Liver (tissue), 7 donors: ENCODE measurements at regions not wholly inside any gene's neighbourhood (a gene's known extent, or its start where the extent isn't known, plus 50 kb on each side); places are given as distances from the start of the nearest gene placed in this dataset.
A peak's percentile ranks its signal among the peaks of the same experiment; 100 is the strongest.

ENCODE experiments used
- DNase-seq: peaks from one replicate; pipeline ENCODE4 v3.0.0-alpha.2; 2017; ENCODE audit warnings: low spot score
- H3K27ac ChIP-seq, 2 donors: one replicate each; pipeline ENCODE4 v1.7.0; 2013; ENCODE audit warnings: inconsistent platforms in 2 of 2, low read length in 2 of 2, control low read depth in 1 of 2, low read depth in 1 of 2, mild to moderate bottlenecking in 1 of 2
- H3K27me3 ChIP-seq, 4 donors: one replicate each; pipeline versions ENCODE4 v1.6.1 to v1.7.0; 2013; ENCODE audit warnings: low read length in 3 of 4, inconsistent platforms in 1 of 4, mild to moderate bottlenecking in 1 of 4, moderate library complexity in 1 of 4; ENCODE audit not compliant: control insufficient read depth in 4 of 4, insufficient read depth in 4 of 4
- H3K36me3 ChIP-seq, 4 donors: one replicate each; pipeline versions ENCODE4 v1.6.1 to v1.7.0; 2013; ENCODE audit warnings: low read length in 3 of 4, mild to moderate bottlenecking in 3 of 4, low read depth in 1 of 4, moderate library complexity in 1 of 4; ENCODE audit not compliant: control insufficient read depth in 4 of 4, insufficient read depth in 3 of 4
- H3K4me1 ChIP-seq, 4 donors: one replicate each; pipeline versions ENCODE4 v1.6.1 to v1.7.0; 2013; ENCODE audit warnings: low read length in 3 of 4, mild to moderate bottlenecking in 3 of 4, moderate library complexity in 1 of 4; ENCODE audit not compliant: control insufficient read depth in 4 of 4, insufficient read depth in 4 of 4
- H3K4me3 ChIP-seq, 3 donors: one replicate each; pipeline versions ENCODE4 v1.6.1 to v1.7.0; 2013; ENCODE audit warnings: low read length in 3 of 3, control low read depth in 1 of 3, low read depth in 1 of 3, mild to moderate bottlenecking in 1 of 3
- H3K9ac ChIP-seq, 2 donors: one replicate each; pipeline ENCODE4 v1.7.0; 2013; ENCODE audit warnings: low read length in 2 of 2, mild to moderate bottlenecking in 2 of 2, moderate library complexity in 2 of 2, control low read depth in 1 of 2, low read depth in 1 of 2
- H3K9me3 ChIP-seq, 4 donors: one replicate each; pipeline versions ENCODE4 v1.6.1 to v1.7.0; 2013; ENCODE audit warnings: low read length in 3 of 4; ENCODE audit not compliant: control insufficient read depth in 4 of 4
- EGR1 ChIP-seq, 2 donors: IDR thresholded peaks; 2 replicates each; pipeline ENCODE4 v1.6.1; 2016 to 2018; ENCODE audit warnings: antibody characterized with exemption in 2 of 2, low read depth in 2 of 2
- FOXA1 ChIP-seq: IDR thresholded peaks from 2 replicates; pipeline ENCODE4 v1.6.1; 2016; ENCODE audit warnings: antibody characterized with exemption
- FOXA2 ChIP-seq: IDR thresholded peaks from 2 replicates; pipeline ENCODE4 v1.6.1; 2016; ENCODE audit warnings: antibody characterized with exemption
- GABPA ChIP-seq, 2 donors: IDR thresholded peaks in 1 of 2; conservative IDR thresholded peaks in 1 of 2; 2 replicates each; pipeline ENCODE4 v1.6.1; 2016; ENCODE audit warnings: antibody characterized with exemption in 2 of 2, mild to moderate bottlenecking in 1 of 2, moderate library complexity in 1 of 2
- HNF4A ChIP-seq, 2 donors: conservative IDR thresholded peaks; 2 replicates each; pipeline ENCODE4 v1.6.1; 2016; ENCODE audit warnings: antibody characterized with exemption in 2 of 2, mild to moderate bottlenecking in 2 of 2
- HNF4G ChIP-seq: IDR thresholded peaks from 2 replicates; pipeline ENCODE4 v1.6.1; 2016; ENCODE audit warnings: antibody characterized with exemption
- JUND ChIP-seq, 2 donors: IDR thresholded peaks; 2 replicates each; pipeline ENCODE4 v1.6.1; 2016; ENCODE audit warnings: antibody characterized with exemption in 2 of 2
- NR2F2 ChIP-seq: IDR thresholded peaks from 2 replicates; pipeline ENCODE4 v1.6.1; 2016; ENCODE audit warnings: antibody characterized with exemption
- RAD21 ChIP-seq, 2 donors: IDR thresholded peaks; 2 replicates each; pipeline ENCODE4 v1.6.1; 2016; ENCODE audit warnings: antibody characterized with exemption in 2 of 2, mild to moderate bottlenecking in 2 of 2
- RXRA ChIP-seq, 2 donors: IDR thresholded peaks; 2 replicates each; pipeline ENCODE4 v1.6.1; 2017 to 2018; ENCODE audit warnings: antibody characterized with exemption in 2 of 2, mild to moderate bottlenecking in 1 of 2
- SP1 ChIP-seq: IDR thresholded peaks from 2 replicates; pipeline ENCODE4 v1.6.1; 2018; ENCODE audit warnings: antibody characterized with exemption, mild to moderate bottlenecking
- TAF1 ChIP-seq: conservative IDR thresholded peaks from 2 replicates; pipeline ENCODE4 v1.6.1; 2016; ENCODE audit warnings: antibody characterized with exemption, mild to moderate bottlenecking
- YY1 ChIP-seq: IDR thresholded peaks from 2 replicates; pipeline ENCODE4 v1.6.1; 2016; ENCODE audit warnings: antibody characterized with exemption, mild to moderate bottlenecking
- WGBS: extraction: QIAGEN DNeasy Blood & Tissue Kit; methylation state at CpG from one replicate; pipeline ENCODE4 v1.1.7; 2013; 5-methylcytosine and 5-hydroxymethylcytosine counted together
- TF ChIP-seq, protein P1 (sequence below): IDR thresholded peaks from 2 replicates; pipeline ENCODE4 v1.6.1; 2016; ENCODE audit warnings: antibody characterized with exemption
- TF ChIP-seq, protein P2 (sequence below): IDR thresholded peaks from 2 replicates; pipeline ENCODE4 v1.6.1; 2016; ENCODE audit warnings: antibody characterized with exemption, mild to moderate bottlenecking
- TF ChIP-seq, protein P3 (sequence below): IDR thresholded peaks from 2 replicates; pipeline ENCODE4 v1.6.1; 2016; ENCODE audit warnings: antibody characterized with exemption
- donor health status: healthy.
- donor health status: healthy.
- donor health status: healthy.
- donor health status: healthy.

DNA sequence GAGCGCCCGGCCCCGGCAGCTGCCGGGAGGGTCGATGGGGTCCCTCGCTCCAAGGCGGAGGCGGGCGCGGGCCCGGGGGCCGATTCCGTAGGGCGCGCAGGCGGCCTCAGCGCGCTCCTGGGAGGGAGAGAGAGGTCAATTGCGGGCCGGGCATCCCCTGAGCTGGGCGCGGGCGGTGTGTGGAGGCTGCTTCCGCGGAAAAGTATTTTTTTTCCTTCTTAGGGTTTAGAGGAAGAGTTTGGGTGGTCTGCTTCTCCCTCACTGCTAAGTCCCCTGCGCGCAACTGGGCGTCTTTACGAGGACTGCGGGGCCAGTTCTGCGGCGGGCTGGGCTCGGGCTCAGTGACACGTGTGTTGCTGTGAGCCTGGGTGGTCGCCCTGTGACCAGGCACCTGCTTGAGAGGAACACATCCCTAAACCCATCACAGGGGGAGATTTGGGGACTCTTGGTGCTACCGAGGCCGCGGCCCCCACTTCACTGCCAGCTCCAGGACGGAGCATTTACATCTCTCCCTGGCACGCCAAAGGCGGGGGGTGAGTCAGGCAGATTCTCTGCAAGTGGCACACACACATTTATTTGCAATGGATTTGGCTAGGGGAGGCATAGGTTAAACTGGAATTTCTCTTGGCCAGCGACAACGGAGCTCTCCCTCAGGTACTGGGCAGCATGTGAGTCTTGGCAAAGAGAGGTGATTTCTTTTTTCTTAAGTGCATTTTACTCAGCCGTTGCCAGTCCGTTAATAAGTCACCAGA is 151.2 kb upstream of the SLC4A4 start:
- under 1% methylated on average over 45 of the region's 45 CpGs for WGBS
- H3K4me3 ChIP-seq, result peak overlapping the region; percentile 69 to 84 (median 76)
- H3K4me1 ChIP-seq, result peaks cover 0 to 27% (median 15%) of the 10 kb centered on the region in 4 donors
- H3K27ac ChIP-seq, result peak overlapping the region; percentile 81 to 89
- H3K9ac ChIP-seq, result peak overlapping the region; percentile 52 to 76
- TF ChIP-seq RAD21 (IDR thresholded peaks at IDR 0.05) (peak in 1 of 2 donors; percentile 48), JUND (IDR thresholded peaks at IDR 0.05) (no peak), EGR1 (IDR thresholded peaks at IDR 0.05; ENCODE audit: low read depth in 2 of 2) (no peak), SP1 (no peak), RXRA (IDR thresholded peaks at IDR 0.05) (peak in 1 of 2 donors; percentile 30), FOXA1 (no peak), HNF4A (conservative IDR thresholded peaks at IDR 0.05) (peak in 1 of 2 donors; percentile 31), YY1 (peak; percentile 76), HNF4G (no peak), FOXA2 (no peak), NR2F2 (no peak), TAF1 (no peak)
- TF ChIP-seq, protein P1, sequence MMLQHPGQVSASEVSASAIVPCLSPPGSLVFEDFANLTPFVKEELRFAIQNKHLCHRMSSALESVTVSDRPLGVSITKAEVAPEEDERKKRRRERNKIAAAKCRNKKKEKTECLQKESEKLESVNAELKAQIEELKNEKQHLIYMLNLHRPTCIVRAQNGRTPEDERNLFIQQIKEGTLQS, result no peak
- TF ChIP-seq, protein P2, sequence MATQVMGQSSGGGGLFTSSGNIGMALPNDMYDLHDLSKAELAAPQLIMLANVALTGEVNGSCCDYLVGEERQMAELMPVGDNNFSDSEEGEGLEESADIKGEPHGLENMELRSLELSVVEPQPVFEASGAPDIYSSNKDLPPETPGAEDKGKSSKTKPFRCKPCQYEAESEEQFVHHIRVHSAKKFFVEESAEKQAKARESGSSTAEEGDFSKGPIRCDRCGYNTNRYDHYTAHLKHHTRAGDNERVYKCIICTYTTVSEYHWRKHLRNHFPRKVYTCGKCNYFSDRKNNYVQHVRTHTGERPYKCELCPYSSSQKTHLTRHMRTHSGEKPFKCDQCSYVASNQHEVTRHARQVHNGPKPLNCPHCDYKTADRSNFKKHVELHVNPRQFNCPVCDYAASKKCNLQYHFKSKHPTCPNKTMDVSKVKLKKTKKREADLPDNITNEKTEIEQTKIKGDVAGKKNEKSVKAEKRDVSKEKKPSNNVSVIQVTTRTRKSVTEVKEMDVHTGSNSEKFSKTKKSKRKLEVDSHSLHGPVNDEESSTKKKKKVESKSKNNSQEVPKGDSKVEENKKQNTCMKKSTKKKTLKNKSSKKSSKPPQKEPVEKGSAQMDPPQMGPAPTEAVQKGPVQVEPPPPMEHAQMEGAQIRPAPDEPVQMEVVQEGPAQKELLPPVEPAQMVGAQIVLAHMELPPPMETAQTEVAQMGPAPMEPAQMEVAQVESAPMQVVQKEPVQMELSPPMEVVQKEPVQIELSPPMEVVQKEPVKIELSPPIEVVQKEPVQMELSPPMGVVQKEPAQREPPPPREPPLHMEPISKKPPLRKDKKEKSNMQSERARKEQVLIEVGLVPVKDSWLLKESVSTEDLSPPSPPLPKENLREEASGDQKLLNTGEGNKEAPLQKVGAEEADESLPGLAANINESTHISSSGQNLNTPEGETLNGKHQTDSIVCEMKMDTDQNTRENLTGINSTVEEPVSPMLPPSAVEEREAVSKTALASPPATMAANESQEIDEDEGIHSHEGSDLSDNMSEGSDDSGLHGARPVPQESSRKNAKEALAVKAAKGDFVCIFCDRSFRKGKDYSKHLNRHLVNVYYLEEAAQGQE, result peak; percentile 78
- TF ChIP-seq, protein P3, sequence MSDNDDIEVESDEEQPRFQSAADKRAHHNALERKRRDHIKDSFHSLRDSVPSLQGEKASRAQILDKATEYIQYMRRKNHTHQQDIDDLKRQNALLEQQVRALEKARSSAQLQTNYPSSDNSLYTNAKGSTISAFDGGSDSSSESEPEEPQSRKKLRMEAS, result no peak
- no peaks in the 10 kb centered on the region for H3K27me3 ChIP-seq
- peak; percentile 34 for DNase-seq
- H3K36me3 ChIP-seq, result no peaks in the 10 kb centered on the region
- H3K9me3 ChIP-seq, result no peaks in the 10 kb centered on the region

DNA sequence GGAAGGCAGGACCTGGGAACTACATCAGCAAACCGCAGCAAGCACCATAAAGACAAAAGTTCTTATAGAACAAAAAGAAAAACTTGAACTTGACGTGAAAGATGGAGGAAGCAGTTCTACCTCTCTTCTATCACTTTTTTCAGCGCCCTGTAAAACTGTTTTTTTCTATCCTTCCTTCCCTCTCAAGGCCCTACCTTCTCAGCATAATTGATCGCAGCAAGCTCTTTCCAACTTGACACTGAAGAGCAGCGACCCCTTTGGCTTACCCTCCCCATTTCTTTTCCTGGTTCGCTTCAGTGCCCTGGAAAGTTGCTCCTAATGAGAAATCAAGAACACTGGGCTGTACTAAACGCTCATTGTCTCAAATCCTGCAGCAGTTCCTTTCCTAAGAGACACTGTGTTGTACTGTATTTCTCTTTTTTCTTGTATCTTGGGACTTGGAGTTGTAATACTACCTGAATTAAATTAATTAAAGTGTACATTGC is 150.6 kb upstream of the SLC4A4 start:
- no peak for TF ChIP-seq GABPA (IDR thresholded peaks at IDR 0.05 in 1 of 2, conservative IDR thresholded peaks at IDR 0.05 in 1 of 2)
- TF ChIP-seq RXRA (IDR thresholded peaks at IDR 0.05), result peak in 1 of 2 donors; percentile 8
- H3K9me3 ChIP-seq, result no peaks in the 10 kb centered on the region
- peak overlapping the region; percentile 81 to 89 for H3K27ac ChIP-seq
- H3K27me3 ChIP-seq, result no peaks in the 10 kb centered on the region
- H3K4me1 ChIP-seq, result peaks cover 0 to 27% (median 15%) of the 10 kb centered on the region in 4 donors
- 5% methylated on average over 7 of the region's 7 CpGs for WGBS
- H3K9ac ChIP-seq, result peak overlapping the region; percentile 52 to 76
- H3K4me3 ChIP-seq, result peak overlapping the region; percentile 69 to 84 (median 76)
- H3K36me3 ChIP-seq, result no peaks in the 10 kb centered on the region
- DNase-seq, result no peak
